ENCODE measurements at regions not wholly inside any gene's neighbourhood (a gene's known extent, or its start where the extent isn't known, plus 50 kb on each side); places are given as distances from the start of the nearest gene placed in this dataset.

- DNase-seq (ENCODE audit: low read depth in 2 of 2), result no peak
Observed at GRCh38 chr5:141778206-141778605, 96.2 kb upstream of the ARAP3 start.

GRCh38 chr5:141777711-141778110 is 95.7 kb upstream of the ARAP3 start:
- DNase-seq (ENCODE audit: low read depth in 2 of 2), result no peak

DNA sequence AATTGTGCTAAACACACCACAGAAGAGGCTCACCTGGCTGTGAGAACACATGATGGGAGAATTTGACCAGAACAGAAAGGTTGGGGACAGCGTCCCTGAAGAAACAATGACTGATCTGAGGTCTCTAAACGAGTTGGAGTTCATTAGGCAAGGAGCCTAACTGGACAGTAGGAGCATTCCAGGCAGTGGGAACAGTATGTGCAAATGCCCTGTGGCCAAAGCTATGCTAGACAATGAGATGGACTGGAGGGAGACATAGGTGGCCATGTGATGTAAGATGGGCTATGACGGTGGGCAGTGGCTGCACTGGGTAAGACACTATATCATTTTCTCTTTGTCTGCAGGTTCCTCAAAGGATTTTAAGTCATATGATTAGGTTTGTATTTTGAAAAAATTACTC is 95.1 kb upstream of the ARAP3 start:
- DNase-seq (ENCODE audit: low read depth in 2 of 2), result no peak

- DNase-seq (ENCODE audit: low read depth in 2 of 2), result no peak
Observed at GRCh38 chr5:141773779-141774562, 91.9 kb upstream of the ARAP3 start.

GRCh38 chr5:141772281-141772680 is 90.3 kb upstream of the ARAP3 start:
- DNase-seq (ENCODE audit: low read depth in 2 of 2), result no peak

- DNase-seq (ENCODE audit: low read depth in 2 of 2), result no peak
Observed at GRCh38 chr5:141771562-141771961, 89.5 kb upstream of the ARAP3 start.

DNA sequence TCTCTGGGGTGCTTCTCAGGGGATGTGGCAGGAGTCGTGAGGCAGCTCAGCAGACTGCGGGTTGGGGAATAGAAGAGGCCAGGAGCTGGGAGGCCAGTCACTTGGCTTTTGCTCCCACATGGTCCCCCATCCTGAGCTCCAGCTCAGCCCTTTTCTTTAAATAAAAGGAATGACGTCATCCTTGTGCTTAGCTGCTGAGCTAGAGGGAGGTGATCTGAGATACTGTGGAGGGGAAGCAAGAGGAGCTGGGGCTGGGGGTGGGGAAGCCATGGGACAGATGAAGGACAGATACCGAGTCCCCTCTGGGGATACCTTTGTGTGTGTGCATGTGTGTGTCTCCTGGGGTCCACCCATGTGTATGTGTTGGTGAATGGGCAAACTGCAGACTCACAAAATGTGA is 89.0 kb upstream of the ARAP3 start:
- no peak for DNase-seq (ENCODE audit: low read depth in 2 of 2)

DNA sequence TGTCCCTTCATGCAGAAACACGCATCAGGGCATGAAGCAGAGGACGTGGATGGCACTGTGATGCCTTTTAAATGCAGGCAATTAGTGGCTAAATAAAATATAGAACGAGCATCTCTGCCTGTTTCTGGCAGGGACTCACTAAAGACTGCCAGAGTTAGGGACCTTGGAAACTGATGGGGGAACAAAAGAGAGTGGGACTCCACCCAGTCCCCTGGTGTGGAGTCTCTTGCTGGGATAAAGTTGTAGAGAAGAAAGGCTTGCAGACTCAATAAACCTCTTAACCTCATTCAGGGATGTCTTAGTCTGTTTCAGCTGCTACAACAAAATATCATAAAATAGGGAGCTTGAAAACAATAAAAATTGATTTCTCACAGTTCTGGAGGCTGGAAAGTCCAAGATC is 87.6 kb upstream of the ARAP3 start:
- no peak for DNase-seq (ENCODE audit: low read depth in 2 of 2)

DNA sequence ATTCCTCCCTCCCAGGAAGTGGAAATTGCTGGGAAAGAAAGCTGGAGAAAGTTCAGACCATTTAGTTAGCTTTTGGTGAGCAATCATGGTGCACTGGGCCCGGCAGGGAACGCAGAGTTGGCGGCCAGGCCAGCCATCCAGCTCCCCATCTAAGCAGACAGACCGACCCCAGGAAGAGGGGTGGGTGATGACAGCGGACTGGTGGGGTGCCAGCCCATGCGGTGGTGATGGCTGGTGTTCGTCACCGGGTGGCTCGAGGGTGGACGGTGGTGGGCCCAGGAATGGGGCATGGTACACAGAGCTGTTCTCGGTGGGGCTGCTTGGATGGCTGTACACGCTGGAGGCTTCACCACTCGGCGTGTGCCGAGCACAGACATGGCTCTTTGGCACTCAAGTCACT is 85.6 kb upstream of the ARAP3 start:
- no peak for DNase-seq (ENCODE audit: low read depth in 2 of 2)

- DNase-seq (ENCODE audit: low read depth in 2 of 2), result no peak
Observed at GRCh38 chr5:141765896-141766551, 84.0 kb upstream of the ARAP3 start.

DNA sequence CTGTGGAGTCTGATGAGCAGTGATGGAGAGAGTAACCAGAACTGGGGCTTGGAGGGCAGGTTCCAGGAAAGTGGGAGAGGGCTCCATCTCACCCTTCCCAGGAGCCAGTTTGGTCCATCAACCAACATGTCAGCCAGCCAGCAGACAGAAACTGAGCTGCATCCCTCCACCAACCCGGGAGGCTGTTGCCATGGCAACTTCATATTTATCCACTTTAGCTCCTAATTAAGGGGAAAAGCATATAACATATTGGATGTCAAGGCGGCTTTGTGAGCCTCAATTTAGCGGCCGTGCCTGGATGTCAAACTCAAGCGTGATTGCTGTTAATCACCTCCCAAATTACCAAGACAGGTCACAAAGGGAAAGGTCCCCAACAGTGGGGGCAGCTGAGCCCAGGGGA is 81.5 kb upstream of the ARAP3 start:
- no peak for DNase-seq (ENCODE audit: low read depth in 2 of 2)

- DNase-seq (ENCODE audit: low read depth in 2 of 2), result no peak
Observed at GRCh38 chr5:141762790-141763368, 80.8 kb upstream of the ARAP3 start.

DNA sequence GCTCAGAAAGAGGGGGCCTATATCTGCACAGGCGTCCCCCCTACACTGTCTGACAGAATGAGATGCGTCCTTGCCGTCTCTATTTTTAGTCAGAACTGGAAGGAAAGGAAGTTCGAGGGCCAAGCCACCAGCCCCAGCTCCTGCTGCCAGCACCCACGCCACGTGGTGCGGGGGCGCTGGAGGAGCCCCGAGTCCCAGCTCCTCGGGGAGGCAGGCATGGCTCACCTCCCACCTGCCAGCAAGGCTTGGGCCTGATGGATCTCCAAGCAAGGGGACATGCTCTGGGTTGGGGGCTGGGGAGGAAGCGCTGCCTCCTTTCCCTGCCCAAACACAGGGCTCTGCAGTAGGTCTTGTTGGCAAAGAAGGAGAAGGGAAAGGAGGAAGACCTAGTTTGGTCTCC is 80.3 kb upstream of the ARAP3 start:
- no peak for DNase-seq (ENCODE audit: low read depth in 2 of 2)

GRCh38 chr5:141760753-141761152 is 78.7 kb upstream of the ARAP3 start:
- no peak for DNase-seq (ENCODE audit: low read depth in 2 of 2)

- no peak for DNase-seq (ENCODE audit: low read depth in 2 of 2)
Observed at GRCh38 chr5:141760193-141760592, 78.2 kb upstream of the ARAP3 start.

- no peak for DNase-seq (ENCODE audit: low read depth in 2 of 2)
Observed at GRCh38 chr5:141758310-141758998, 76.4 kb upstream of the ARAP3 start.

- DNase-seq (ENCODE audit: low read depth in 2 of 2), result no peak
Observed at GRCh38 chr5:141757402-141757801, 75.4 kb upstream of the ARAP3 start.

- DNase-seq (ENCODE audit: low read depth in 2 of 2), result no peak
Observed at GRCh38 chr5:141756196-141756595, 74.2 kb upstream of the ARAP3 start.

GRCh38 chr5:141753971-141754713 is 72.1 kb upstream of the ARAP3 start:
- DNase-seq (ENCODE audit: low read depth in 2 of 2), result peak in 1 of 2 experiments; percentile 5

DNA sequence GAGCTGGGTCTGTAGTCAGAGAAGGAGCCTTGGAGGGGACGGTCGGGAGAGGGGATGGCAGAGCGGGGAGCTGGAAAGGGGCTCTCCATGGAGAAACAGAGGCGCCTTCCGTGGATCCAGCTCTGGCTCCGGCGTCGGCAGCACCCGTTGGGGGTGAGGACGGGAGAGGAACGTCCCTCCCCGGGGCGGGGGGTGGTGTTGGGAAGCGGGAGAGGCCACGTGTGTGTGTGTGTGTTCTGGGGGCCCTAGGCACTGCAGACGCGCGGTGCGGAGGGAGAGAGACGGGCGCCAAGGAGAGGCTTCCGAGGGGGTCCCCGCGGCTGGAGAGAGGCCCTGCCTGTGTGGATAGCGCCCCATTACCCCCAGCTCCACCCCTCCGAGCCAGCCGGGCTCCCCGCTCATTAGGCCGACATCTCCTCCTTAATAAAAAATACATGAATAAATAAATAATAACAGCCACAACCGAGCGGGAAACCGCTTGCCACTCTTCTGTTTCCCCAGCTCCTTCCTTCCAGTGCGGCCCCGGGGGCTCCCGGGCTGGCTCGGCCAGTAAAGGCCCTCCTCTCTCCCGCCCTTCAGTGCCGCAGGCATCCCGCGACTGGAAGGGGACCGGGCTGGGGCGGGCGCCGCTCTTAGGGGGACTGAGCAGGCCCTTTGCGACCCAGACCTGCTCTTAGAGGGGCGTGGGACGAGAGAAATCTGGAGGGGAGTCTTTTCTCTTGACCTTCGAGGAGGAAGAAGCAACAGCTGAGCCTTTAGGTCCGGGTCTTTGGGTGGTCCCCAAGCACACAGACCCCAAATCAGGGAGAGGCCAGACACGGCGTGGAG is 71.3 kb upstream of the ARAP3 start:
- DNase-seq (ENCODE audit: low read depth in 2 of 2), result no peak
